ENCODE measurements at regions not wholly inside any gene's neighbourhood (a gene's known extent, or its start where the extent isn't known, plus 50 kb on each side); places are given as distances from the start of the nearest gene placed in this dataset.
A peak's percentile ranks its signal among the peaks of the same experiment; 100 is the strongest.

DNA sequence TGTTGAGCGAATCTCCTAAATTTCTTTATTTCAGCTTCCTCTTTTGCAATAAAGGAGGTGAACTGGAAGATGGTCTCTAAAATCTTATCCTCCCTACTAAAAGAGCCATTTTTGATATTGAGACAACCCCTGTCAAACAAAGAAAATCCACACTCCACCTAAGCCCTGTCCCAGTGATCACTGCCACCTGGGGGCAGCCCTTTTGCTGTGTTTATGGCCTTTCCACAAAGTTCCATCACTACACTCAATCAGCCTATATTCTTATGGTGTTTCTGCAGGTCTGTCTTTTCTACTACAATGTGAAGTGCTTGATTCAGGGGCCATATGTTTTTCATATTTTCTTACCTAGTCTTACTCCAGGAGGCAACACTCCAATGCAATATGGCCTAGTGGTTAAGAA is 163.7 kb downstream of the BMP4 start:
- ChIA-PET POLR2A (no interaction called here), CTCF (no interaction called here)
- Histone ChIP-seq H3K4me1 (peaks cover 31% of the 10 kb centered on the region), H3K4me2 (peak overlapping the region; percentile 62; the same call in 1 of the 3 replicates), H3K9me3 (no peaks in the 10 kb centered on the region), H3K4me3 (no peak overlapping the region), H3K27ac (peak overlapping the region; percentile 1 to 29; a peak in 2 of 6 replicates)
- DNase-seq (ENCODE audit: low read depth in 1 of 2, low spot score in 1 of 2) (no peak), FAIRE-seq (no peak), ATAC-seq (no peak)
- TF ChIP-seq RAD21 (conservative IDR thresholded peaks at IDR 0.05 in 1 of 2, IDR thresholded peaks at IDR 0.05 in 1 of 2) (0 out of 5 replicates have a peak, but pooled peaks have one; percentile 18), HOXB5 (CRISPR knock-in tag; IDR thresholded peaks at IDR 0.05) (no peak)
- 91% methylated on average over 1 of the region's 1 CpG for WGBS (ENCODE audit: missing lambda C conversion rate)

DNA sequence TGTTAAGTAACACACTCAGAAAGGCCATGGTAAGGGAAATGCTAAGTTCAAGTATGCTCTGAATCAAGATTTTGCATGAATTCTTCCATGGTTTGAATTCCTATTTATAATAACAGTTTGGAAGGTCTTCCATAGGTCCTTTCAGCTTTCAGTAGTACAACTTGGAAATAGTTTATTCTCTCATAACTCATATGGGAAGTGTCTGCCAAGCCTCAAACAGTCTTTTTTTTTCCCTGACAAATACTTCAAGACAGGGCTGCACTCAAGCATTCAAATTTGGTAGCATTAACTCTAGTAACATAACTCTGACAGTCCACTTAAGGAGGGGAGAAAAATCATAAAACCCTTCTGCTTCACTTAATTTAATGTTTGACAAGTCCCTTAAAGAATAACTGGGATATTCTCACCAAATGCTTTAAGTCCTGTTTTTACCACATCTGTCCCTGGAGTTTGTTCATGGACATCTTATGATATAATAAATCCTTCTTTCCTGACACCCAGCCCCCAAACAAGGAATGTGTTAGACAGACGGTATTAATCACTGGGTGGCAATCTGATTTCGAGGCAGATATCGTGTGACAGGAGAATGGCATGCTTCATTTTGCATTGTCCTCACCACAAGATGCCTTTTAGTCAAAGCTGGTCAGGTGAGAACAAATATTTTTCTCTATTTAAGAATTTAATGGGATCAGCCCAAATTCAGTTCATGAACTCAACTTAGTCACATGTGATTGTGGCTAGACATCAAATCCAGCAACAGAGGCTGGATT is 165.7 kb downstream of the BMP4 start:
- FAIRE-seq (no peak), DNase-seq (ENCODE audit: low read depth in 1 of 2, low spot score in 1 of 2) (no peak), ATAC-seq (no peak)
- 84% methylated on average over 3 of the region's 3 CpGs for WGBS (ENCODE audit: missing lambda C conversion rate)
- Histone ChIP-seq H3K9me3 (no peaks in the 10 kb centered on the region), H3K4me2 (no peak overlapping the region), H3K4me1 (peaks cover 28% of the 10 kb centered on the region), H3K27ac (no peak overlapping the region), H3K4me3 (no peak overlapping the region)
- POLR2A ChIA-PET = no interaction called here
- TF ChIP-seq FOSL2 (IDR thresholded peaks at IDR 0.05) (no peak), FOSL2 (CRISPR knock-in tag; IDR thresholded peaks at IDR 0.05) (no peak), HOXA7 (CRISPR knock-in tag; IDR thresholded peaks at IDR 0.05) (no peak), NFE2L2 (conservative IDR thresholded peaks at IDR 0.05; ENCODE audit: low read length) (no peak), HOXB13 (CRISPR knock-in tag; IDR thresholded peaks at IDR 0.05; ENCODE audit: low read depth) (no peak), ZNF302 (CRISPR knock-in tag; IDR thresholded peaks at IDR 0.05) (no peak), EHMT2 (IDR thresholded peaks at IDR 0.05; ENCODE audit: low read depth) (no peak), KDM5A (IDR thresholded peaks at IDR 0.05) (no peak), RCOR1 (IDR thresholded peaks at IDR 0.05; ENCODE audit: low read depth, low read length) (no peak), JUN (IDR thresholded peaks at IDR 0.05) (no peak), POLR2A (IDR thresholded peaks at IDR 0.05; ENCODE audit: low read length) (no peak), MYC (IDR thresholded peaks at IDR 0.05; ENCODE audit: borderline replicate concordance, low read length) (no peak), ZC3H11A (IDR thresholded peaks at IDR 0.05) (no peak), RAD21 (conservative IDR thresholded peaks at IDR 0.05 in 1 of 2, IDR thresholded peaks at IDR 0.05 in 1 of 2) (no peak), CEBPB (IDR thresholded peaks at IDR 0.05) (no peak), KDM1A (IDR thresholded peaks at IDR 0.05; ENCODE audit: low read depth) (no peak)
- TF ChIP-seq, protein P1, sequence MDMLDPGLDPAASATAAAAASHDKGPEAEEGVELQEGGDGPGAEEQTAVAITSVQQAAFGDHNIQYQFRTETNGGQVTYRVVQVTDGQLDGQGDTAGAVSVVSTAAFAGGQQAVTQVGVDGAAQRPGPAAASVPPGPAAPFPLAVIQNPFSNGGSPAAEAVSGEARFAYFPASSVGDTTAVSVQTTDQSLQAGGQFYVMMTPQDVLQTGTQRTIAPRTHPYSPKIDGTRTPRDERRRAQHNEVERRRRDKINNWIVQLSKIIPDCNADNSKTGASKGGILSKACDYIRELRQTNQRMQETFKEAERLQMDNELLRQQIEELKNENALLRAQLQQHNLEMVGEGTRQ (IDR thresholded peaks at IDR 0.05) = no peak
- TF ChIP-seq, protein P2, sequence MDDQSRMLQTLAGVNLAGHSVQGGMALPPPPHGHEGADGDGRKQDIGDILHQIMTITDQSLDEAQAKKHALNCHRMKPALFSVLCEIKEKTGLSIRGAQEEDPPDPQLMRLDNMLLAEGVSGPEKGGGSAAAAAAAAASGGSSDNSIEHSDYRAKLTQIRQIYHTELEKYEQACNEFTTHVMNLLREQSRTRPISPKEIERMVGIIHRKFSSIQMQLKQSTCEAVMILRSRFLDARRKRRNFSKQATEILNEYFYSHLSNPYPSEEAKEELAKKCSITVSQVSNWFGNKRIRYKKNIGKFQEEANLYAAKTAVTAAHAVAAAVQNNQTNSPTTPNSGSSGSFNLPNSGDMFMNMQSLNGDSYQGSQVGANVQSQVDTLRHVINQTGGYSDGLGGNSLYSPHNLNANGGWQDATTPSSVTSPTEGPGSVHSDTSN (IDR thresholded peaks at IDR 0.05) = no peak
- TF ChIP-seq, protein P3, sequence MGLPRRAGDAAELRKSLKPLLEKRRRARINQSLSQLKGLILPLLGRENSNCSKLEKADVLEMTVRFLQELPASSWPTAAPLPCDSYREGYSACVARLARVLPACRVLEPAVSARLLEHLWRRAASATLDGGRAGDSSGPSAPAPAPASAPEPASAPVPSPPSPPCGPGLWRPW (IDR thresholded peaks at IDR 0.05) = no peak
- TF ChIP-seq, protein P4, sequence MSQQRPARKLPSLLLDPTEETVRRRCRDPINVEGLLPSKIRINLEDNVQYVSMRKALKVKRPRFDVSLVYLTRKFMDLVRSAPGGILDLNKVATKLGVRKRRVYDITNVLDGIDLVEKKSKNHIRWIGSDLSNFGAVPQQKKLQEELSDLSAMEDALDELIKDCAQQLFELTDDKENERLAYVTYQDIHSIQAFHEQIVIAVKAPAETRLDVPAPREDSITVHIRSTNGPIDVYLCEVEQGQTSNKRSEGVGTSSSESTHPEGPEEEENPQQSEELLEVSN (IDR thresholded peaks at IDR 0.05; ENCODE audit: borderline replicate concordance, low read depth) = no peak
- CTCF ChIA-PET = no interaction called here

DNA sequence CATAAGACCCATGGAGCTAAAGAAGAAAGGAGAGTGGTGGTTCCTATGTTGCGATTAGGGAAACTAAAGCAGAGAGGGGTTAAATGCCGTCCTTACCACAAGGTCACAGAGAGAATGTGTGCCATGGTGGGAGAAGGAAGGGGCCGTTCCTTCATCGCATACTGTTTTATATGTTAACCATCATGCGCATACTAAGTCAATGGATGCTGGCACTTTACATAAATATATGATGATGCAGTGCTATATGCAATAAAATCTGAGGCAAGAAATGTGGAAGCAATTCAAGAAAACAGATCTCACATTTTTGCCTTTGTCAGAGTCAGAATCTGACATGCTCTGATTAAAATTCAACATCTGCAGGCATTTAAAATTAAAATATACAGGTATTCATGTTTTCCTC is 168.1 kb downstream of the BMP4 start:
- no peak for DNase-seq (ENCODE audit: low read depth in 1 of 2, low spot score in 1 of 2)
- WGBS (ENCODE audit: missing lambda C conversion rate) = 87% methylated on average over 5 of the region's 5 CpGs
- Histone ChIP-seq H3K27ac (no peak overlapping the region), H3K9me3 (peaks cover 7% of the 10 kb centered on the region; the same call in 1 of the 3 replicates), H3K4me2 (no peak overlapping the region), H3K4me1 (peaks cover 8% of the 10 kb centered on the region), H3K4me3 (no peak overlapping the region)
- FAIRE-seq = no peak
- ATAC-seq = no peak
- ChIA-PET CTCF (interaction anchor here (0.7 kb wide), 1 partner anchor 13 kb away, joined by 3 read pairs; no protein-coding TSS in a partner anchor), POLR2A (no interaction called here)
- TF ChIP-seq, protein P5, sequence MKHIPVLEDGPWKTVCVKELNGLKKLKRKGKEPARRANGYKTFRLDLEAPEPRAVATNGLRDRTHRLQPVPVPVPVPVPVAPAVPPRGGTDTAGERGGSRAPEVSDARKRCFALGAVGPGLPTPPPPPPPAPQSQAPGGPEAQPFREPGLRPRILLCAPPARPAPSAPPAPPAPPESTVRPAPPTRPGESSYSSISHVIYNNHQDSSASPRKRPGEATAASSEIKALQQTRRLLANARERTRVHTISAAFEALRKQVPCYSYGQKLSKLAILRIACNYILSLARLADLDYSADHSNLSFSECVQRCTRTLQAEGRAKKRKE (CRISPR knock-in tag; IDR thresholded peaks at IDR 0.05; ENCODE audit: low read depth) = no peak
- TF ChIP-seq ZC3H11A (IDR thresholded peaks at IDR 0.05) (no peak), MYC (IDR thresholded peaks at IDR 0.05; ENCODE audit: borderline replicate concordance, low read length) (no peak), GATA3 (IDR thresholded peaks at IDR 0.05; ENCODE audit: borderline replicate concordance) (no peak), FOSL2 (IDR thresholded peaks at IDR 0.05) (no peak), FOSL2 (CRISPR knock-in tag; IDR thresholded peaks at IDR 0.05) (no peak), CBX8 (IDR thresholded peaks at IDR 0.05) (no peak), EHMT2 (IDR thresholded peaks at IDR 0.05; ENCODE audit: low read depth) (no peak), NPAS2 (CRISPR knock-in tag; IDR thresholded peaks at IDR 0.05; ENCODE audit: borderline replicate concordance) (no peak), JUNB (IDR thresholded peaks at IDR 0.05) (no peak), CBX2 (IDR thresholded peaks at IDR 0.05; ENCODE audit: borderline replicate concordance, low read depth) (no peak), TFCP2L1 (CRISPR knock-in tag; IDR thresholded peaks at IDR 0.05) (no peak), ESRRA (IDR thresholded peaks at IDR 0.05; ENCODE audit: borderline replicate concordance, low read length) (no peak)
- TF ChIP-seq, protein P1 (IDR thresholded peaks at IDR 0.05) = no peak
- TF ChIP-seq, protein P2 (IDR thresholded peaks at IDR 0.05) = no peak

Measured in A549 (cell line).